Adrenal gland (tissue), 9 donors: ENCODE measurements at regions not wholly inside any gene's neighbourhood (a gene's known extent, or its start where the extent isn't known, plus 50 kb on each side); places are given as distances from the start of the nearest gene placed in this dataset.
"Not testable (repeated sequence)": the region's sequence is repeated elsewhere in the genome, so short reads cannot be mapped to it uniquely, and the experiment has no call there.

Source experiments
- DNase-seq, 7 donors: peaks; one replicate each; pipeline ENCODE4 v3.0.0-alpha.2; 2019 to 2020
- H3K27ac ChIP-seq, 5 donors: fragments of 200-600 bp; sonication (generic) in 4 of 5; 1 replicate in 3 of 5; 2 replicates in 2 of 5; pipeline versions ENCODE4 v1.5.1 to v1.8.0; 2016 to 2020; ENCODE audit warnings: mild to moderate bottlenecking in 1 of 5
- H3K27me3 ChIP-seq: fragments of 200-600 bp; 2 replicates; pipeline ENCODE4 v1.8.0; 2021
- H3K36me3 ChIP-seq, 2 donors: fragments of 200-600 bp; replicated peaks in 1 of 2; 1 replicate in 1 of 2; 2 replicates in 1 of 2; pipeline versions ENCODE4 v1.5.1 to v1.8.0; 2018 to 2022
- H3K4me1 ChIP-seq, 2 donors: fragments of 200-600 bp; replicated peaks in 1 of 2; 1 replicate in 1 of 2; 2 replicates in 1 of 2; pipeline versions ENCODE4 v1.5.1 to v1.8.0; 2018 to 2021
- H3K4me3 ChIP-seq, 4 donors: fragments of 200-600 bp; sonication (generic) in 3 of 4; one replicate each; pipeline ENCODE4 v1.5.1; 2016 to 2018
- H3K9me3 ChIP-seq, 3 donors: fragments of 200-600 bp; sonication (generic) in 1 of 3; replicated peaks in 1 of 3; 1 replicate in 2 of 3; 2 replicates in 1 of 3; pipeline versions ENCODE4 v1.5.1 to v1.8.0; 2016 to 2021
- CTCF ChIP-seq, 6 experiments: fragments of 450-650 bp in 4 of 6; fragments of 200-600 bp in 2 of 6; sonication (generic) in 1 of 6; IDR thresholded peaks; 1 replicate in 5 of 6; 2 replicates in 1 of 6; pipeline versions ENCODE4 v1.5.1 to v1.8.0; 2016 to 2021; ENCODE audit warnings: antibody characterized with exemption in 6 of 6, mild to moderate bottlenecking in 2 of 6, moderate library complexity in 1 of 6
- POLR2A ChIP-seq, 2 donors: fragments of 450-650 bp; IDR thresholded peaks; one replicate each; pipeline ENCODE4 v1.6.1; 2017; ENCODE audit warnings: antibody characterized with exemption in 2 of 2, mild to moderate bottlenecking in 2 of 2, moderate library complexity in 1 of 2
- WGBS, 4 donors: extraction: QIAGEN DNeasy Blood & Tissue Kit in 2 of 4; methylation state at CpG; one replicate each; pipeline versions ENCODE4 v1.1.5 to v1.1.7; 2013 to 2017; 5-methylcytosine and 5-hydroxymethylcytosine counted together
- intact Hi-C, 2 donors: fragments of 100-400 bp; cut with DNase I; formaldehyde crosslinking; loops; one replicate each; pipeline versions ENCODE4 v1.14.1 to v1.15.0; 2022 to 2023
- donor health status: healthy with polysubstance abuse.
- donor health status: Bipolar disorder and iron deficiency.
- donor health status: DM: yes; HTN: yes; CAD: no.
- donor health status: DM: no; HTN: no; CAD: no.
- donor health status: DM: no; HTN: no; CAD: no.

DNA sequence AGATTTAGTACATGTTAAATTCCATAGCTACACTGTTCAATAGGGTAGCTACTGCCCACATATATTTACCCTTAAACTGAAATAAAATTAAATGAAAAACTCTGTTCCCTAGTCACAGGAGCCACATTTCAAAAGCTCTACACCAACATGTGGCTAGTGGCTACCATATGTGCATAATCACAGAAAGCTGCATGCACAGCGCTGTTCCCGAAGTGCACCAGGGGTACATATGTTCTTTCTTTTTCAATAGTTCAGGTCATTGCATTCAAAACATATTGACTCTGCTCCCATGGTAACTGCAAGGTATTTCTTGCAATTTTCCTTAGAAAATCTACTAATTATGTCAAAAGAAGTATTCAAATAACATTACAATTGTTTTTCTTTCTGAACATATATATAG is 591.2 kb downstream of the PDHA2 start:
- TF ChIP-seq CTCF (IDR thresholded peaks at IDR 0.05) (no peak), POLR2A (IDR thresholded peaks at IDR 0.05) (no peak)
- Histone ChIP-seq H3K27me3 (no peaks in the 10 kb centered on the region), H3K27ac (no peak overlapping the region), H3K9me3 (no peaks in the 10 kb centered on the region), H3K4me3 (no peak overlapping the region), H3K4me1 (no peaks in the 10 kb centered on the region), H3K36me3 (no peaks in the 10 kb centered on the region)
- 92 to 96% (median 95%) methylated on average over 2 of the region's 2 CpGs for WGBS, 4 donors
- intact Hi-C loops = no loop called here
- DNase-seq = no peak

GRCh38 chr4:96448315-96448872 is 608.5 kb downstream of the PDHA2 start:
- Histone ChIP-seq H3K36me3 (no peaks in the 10 kb centered on the region), H3K4me3 (no peak overlapping the region), H3K9me3 (peaks cover 0 to 7% (median 0%) of the 10 kb centered on the region in 3 donors), H3K27me3 (no peaks in the 10 kb centered on the region), H3K4me1 (no peaks in the 10 kb centered on the region), H3K27ac (no peak overlapping the region)
- intact Hi-C loops = no loop called here
- TF ChIP-seq POLR2A (IDR thresholded peaks at IDR 0.05) (no peak), CTCF (IDR thresholded peaks at IDR 0.05) (no peak)
- 67 to 75% (median 73%) methylated on average over 3 of the region's 3 CpGs for WGBS, 4 donors
- DNase-seq = no peak

GRCh38 chr4:96455045-96455720 is 615.3 kb downstream of the PDHA2 start:
- Histone ChIP-seq H3K27me3 (no peaks in the 10 kb centered on the region), H3K4me3 (no peak overlapping the region), H3K36me3 (no peaks in the 10 kb centered on the region), H3K9me3 (no peaks in the 10 kb centered on the region), H3K4me1 (no peaks in the 10 kb centered on the region), H3K27ac (no peak overlapping the region)
- intact Hi-C loops = no loop called here
- no peak for TF ChIP-seq POLR2A (IDR thresholded peaks at IDR 0.05)
- TF ChIP-seq CTCF (IDR thresholded peaks at IDR 0.05) = no peak
- DNase-seq = no peak
- 78 to 86% (median 85%) methylated on average over 5 to 6 of the region's 6 CpGs for WGBS, 4 donors

DNA sequence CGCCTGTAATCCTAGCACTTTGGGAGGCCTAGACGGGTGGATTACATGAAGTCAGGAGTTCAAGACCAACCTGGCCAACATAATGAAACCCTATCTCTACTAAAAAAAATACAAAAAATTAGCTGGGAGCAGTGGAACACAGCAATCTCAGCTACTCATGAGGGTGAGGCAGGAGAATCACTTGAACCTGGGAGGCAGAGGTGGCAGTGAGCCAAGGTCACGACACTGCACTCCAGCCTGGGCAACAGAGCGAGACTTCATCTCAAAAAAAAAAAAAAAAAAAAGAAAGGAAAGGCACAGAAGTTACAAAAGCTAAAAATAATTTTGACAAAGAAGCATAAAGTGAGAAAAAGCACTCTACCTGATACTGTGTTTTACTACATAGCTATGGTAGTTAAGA is 618.1 kb downstream of the PDHA2 start:
- H3K36me3 ChIP-seq, H3K4me1 ChIP-seq, H3K4me3 ChIP-seq, H3K27ac ChIP-seq, DNase-seq, intact Hi-C loops, H3K9me3 ChIP-seq, H3K27me3 ChIP-seq: not testable (repeated sequence)
- 52 to 76% (median 64%) methylated on average over 4 of the region's 4 CpGs for WGBS, 4 donors

GRCh38 chr4:96459105-96459504 is 619.2 kb downstream of the PDHA2 start:
- H3K36me3 ChIP-seq = no peaks in the 10 kb centered on the region
- H3K27ac ChIP-seq = no peak overlapping the region
- DNase-seq = no peak
- intact Hi-C loops = no loop called here
- H3K27me3 ChIP-seq = no peaks in the 10 kb centered on the region
- WGBS, 4 donors = 47 to 64% (median 59%) methylated on average over 1 of the region's 1 CpG
- H3K9me3 ChIP-seq = no peaks in the 10 kb centered on the region
- no peaks in the 10 kb centered on the region for H3K4me1 ChIP-seq
- H3K4me3 ChIP-seq = no peak overlapping the region
- TF ChIP-seq CTCF (IDR thresholded peaks at IDR 0.05) (no peak), POLR2A (IDR thresholded peaks at IDR 0.05) (no peak)
